ENCODE measurements at regions not wholly inside any gene's neighbourhood (a gene's known extent, or its start where the extent isn't known, plus 50 kb on each side); places are given as distances from the start of the nearest gene placed in this dataset.

DNA sequence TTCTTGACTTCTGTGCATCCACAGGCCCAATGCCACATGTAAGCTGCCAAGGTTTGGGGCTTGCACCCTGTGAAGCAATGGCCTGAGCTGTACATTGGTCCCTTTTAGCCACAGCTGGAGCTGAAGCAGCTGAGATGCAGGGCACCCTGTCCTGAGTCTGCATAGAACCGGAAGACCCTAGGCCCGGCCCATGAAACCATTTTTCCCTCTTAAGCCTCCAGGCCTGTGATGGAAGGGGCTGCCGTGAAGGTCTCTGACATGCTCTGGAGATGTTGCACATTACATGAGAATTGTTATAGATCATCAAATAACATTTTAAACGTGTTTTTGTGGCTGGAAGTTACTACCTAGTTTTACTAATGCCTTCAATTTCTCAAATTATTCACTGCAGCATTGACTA lies 188.7 kb downstream of the RPAP3 start:
- TF ChIP-seq, protein P1, sequence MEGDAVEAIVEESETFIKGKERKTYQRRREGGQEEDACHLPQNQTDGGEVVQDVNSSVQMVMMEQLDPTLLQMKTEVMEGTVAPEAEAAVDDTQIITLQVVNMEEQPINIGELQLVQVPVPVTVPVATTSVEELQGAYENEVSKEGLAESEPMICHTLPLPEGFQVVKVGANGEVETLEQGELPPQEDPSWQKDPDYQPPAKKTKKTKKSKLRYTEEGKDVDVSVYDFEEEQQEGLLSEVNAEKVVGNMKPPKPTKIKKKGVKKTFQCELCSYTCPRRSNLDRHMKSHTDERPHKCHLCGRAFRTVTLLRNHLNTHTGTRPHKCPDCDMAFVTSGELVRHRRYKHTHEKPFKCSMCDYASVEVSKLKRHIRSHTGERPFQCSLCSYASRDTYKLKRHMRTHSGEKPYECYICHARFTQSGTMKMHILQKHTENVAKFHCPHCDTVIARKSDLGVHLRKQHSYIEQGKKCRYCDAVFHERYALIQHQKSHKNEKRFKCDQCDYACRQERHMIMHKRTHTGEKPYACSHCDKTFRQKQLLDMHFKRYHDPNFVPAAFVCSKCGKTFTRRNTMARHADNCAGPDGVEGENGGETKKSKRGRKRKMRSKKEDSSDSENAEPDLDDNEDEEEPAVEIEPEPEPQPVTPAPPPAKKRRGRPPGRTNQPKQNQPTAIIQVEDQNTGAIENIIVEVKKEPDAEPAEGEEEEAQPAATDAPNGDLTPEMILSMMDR (IDR thresholded peaks at IDR 0.05 in 4 of 5, conservative IDR thresholded peaks at IDR 0.05 in 1 of 5), result no peak
- no peak for TF ChIP-seq POLR2A (IDR thresholded peaks at IDR 0.05)

All from gastrocnemius medialis (tissue), 4 donors.